NCI-H1092 (cell line): ENCODE measurements at regions not wholly inside any gene's neighbourhood (a gene's known extent, or its start where the extent isn't known, plus 50 kb on each side); places are given as distances from the start of the nearest gene placed in this dataset.
"Not testable (repeated sequence)": the region's sequence is repeated elsewhere in the genome, so short reads cannot be mapped to it uniquely, and the experiment has no call there.

ENCODE experiments used
- DNase-seq: peaks from one replicate; lab custom pipeline; 2025; lab: John Stamatoyannopoulos, UW

GRCh38 chr6:28623242-28623641 is 97.6 kb downstream of the GPX5 start:
- not testable (repeated sequence) for DNase-seq

GRCh38 chr6:28626386-28626785 is 100.7 kb downstream of the GPX5 start:
- not testable (repeated sequence) for DNase-seq

GRCh38 chr6:28632326-28632851 is 106.7 kb downstream of the GPX5 start:
- DNase-seq = no peak

GRCh38 chr6:28633445-28634215 is 107.9 kb downstream of the GPX5 start:
- DNase-seq = no peak

GRCh38 chr6:28634411-28634760 is 108.7 kb downstream of the GPX5 start:
- no peak for DNase-seq

- DNase-seq = peak; percentile 4
Observed at GRCh38 chr6:28634761-28635546, 109.3 kb downstream of the GPX5 start.

- no peak for DNase-seq
Observed at GRCh38 chr6:28635547-28636158, 110.0 kb downstream of the GPX5 start.

- DNase-seq = no peak
Observed at GRCh38 chr6:28638787-28639430, 113.2 kb downstream of the GPX5 start.

GRCh38 chr6:28639445-28640290 is 114.0 kb downstream of the GPX5 start:
- not testable (repeated sequence) for DNase-seq

- no peak for DNase-seq
Observed at GRCh38 chr6:28643017-28643740, 117.5 kb downstream of the GPX5 start.

GRCh38 chr6:28646650-28647049 is 121.0 kb downstream of the GPX5 start:
- DNase-seq = no peak

GRCh38 chr6:28648035-28648877 is 122.6 kb downstream of the GPX5 start:
- peak; percentile 48 for DNase-seq

GRCh38 chr6:28648878-28649375 is 123.2 kb downstream of the GPX5 start:
- no peak for DNase-seq

- DNase-seq = no peak
Observed at GRCh38 chr6:28651161-28651560, 125.5 kb downstream of the GPX5 start.

GRCh38 chr6:28653876-28654275 is 128.2 kb downstream of the GPX5 start:
- DNase-seq = no peak

GRCh38 chr6:28655164-28655563 is 129.5 kb downstream of the GPX5 start:
- DNase-seq = no peak

GRCh38 chr6:28656715-28657114 is 131.0 kb downstream of the GPX5 start:
- DNase-seq = no peak

- DNase-seq = no peak
Observed at GRCh38 chr6:28657381-28657768, 131.7 kb downstream of the GPX5 start.

- peak; percentile 31 for DNase-seq
Observed at GRCh38 chr6:28657769-28658465, 132.2 kb downstream of the GPX5 start.
